RPMI7951 (cell line): ENCODE measurements at regions not wholly inside any gene's neighbourhood (a gene's known extent, or its start where the extent isn't known, plus 50 kb on each side); places are given as distances from the start of the nearest gene placed in this dataset.

ENCODE experiments used
- DNase-seq: peaks from one replicate; pipeline ENCODE4 v3.0.0-alpha.2; 2012; ENCODE audit warnings: low read depth

DNA sequence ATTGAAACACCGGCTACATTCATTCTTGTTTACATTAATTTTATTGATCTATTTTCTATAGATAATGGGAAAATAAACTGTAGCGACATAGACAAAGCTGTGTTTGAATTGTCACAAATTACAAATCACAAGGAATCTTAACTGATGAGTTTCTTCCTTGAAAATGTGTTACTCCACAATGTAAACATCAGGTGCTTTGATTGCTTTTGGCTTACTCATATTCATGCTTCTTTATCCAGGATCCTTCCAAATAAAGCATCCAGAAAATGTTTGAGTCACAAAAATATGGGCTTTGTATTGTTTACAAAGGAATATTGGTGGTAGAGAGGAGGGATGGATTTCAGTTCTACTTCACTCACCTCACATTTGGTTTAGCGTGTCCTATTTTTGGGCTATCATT is 64.0 kb downstream of the BMP2 start:
- DNase-seq: no peak

GRCh38 chr20:6832811-6833210 is 65.3 kb downstream of the BMP2 start:
- no peak for DNase-seq

DNA sequence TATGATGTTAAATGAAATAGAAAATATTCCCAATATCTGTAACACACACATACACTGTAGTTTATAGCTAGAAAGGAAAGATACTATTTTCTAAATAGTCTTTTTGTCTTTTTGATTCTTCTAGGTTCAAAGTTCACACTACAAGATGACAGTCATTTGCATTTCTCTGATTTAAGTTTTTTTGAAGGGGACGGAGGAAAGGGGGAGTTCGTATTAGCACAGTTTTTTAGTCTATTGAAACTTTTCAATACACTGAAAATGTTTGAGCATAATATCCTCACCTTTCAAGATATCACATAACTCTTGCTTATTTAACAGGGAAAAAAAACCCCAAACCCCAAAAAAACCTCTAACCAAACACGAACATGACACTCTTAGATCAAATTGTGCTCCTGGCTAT is 68.1 kb downstream of the BMP2 start:
- no peak for DNase-seq

- no peak for DNase-seq
Measured at GRCh38 chr20:6836821-6837374, 69.4 kb downstream of the BMP2 start.

- no peak for DNase-seq
Measured at GRCh38 chr20:6837730-6838129, 70.2 kb downstream of the BMP2 start.

DNA sequence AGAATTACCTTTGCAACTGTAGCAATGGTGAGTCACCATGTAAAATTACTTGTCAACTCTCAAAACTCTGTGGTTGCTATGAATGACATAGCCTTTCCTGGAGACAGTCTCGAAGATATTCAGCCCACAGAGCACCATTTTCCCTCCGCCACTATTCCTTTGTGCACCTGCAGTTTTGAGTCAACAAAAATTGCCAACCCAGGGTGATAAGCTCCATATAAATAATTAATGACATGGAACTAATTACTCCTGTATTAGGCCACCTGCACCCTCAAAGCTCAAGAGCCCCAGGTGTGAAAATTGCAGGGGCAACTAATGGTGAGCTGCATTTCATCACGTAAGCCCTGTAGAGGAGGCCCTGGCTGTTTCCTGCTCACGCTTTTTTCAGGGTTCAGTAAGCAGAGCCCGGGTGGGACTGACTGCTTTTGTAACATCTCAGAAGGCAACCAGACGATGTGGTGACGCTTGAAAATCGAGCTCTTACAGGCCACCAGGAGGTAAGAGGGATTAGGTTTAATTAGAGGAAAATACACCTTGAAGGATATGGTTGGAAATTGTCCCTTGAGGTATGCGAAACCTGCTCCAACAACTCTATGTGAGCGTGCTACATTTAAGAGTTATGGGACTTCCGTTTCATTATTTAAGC is 70.8 kb downstream of the BMP2 start:
- DNase-seq: no peak

- DNase-seq: no peak
Measured at GRCh38 chr20:6841128-6841527, 73.6 kb downstream of the BMP2 start.

DNA sequence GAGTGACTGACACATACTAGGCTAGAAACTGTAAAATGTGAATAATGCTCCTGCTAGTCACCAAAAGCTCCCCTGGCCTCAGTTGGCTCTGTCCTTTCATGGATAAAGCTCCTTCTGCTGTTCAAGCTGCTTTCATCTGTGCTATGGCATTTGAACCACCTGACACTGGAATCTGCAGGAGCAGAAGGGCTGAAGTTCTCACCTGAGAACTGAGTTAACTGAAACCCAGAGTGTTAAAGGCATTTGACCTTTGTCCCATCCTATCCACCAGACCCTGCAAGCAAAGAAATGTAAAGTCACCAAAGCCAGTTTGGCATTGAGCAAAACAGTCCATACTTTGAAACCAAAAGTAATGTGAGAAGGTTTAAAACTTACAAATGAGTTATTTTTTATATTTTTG is 77.7 kb downstream of the BMP2 start:
- DNase-seq: no peak

DNA sequence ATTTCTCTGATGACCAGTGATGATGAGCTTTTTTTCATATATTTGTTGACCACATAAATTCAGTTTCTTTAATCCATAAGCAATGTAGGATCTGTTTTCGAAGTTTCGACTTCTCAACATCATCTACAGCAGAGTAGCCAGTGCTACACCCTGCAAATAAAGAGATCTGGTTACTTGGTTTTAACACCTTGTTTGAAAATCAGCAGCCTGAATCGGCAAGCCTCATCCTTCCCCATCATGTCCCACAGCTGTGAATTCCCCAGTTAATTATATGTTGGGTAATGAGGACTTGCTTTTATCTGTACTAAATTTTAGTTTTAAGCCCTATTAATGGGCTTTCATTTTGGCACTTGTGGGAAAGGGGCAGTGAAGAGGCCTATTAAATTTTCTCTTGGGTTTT is 80.6 kb downstream of the BMP2 start:
- no peak for DNase-seq

GRCh38 chr20:6848992-6849391 is 81.5 kb downstream of the BMP2 start:
- DNase-seq: no peak

DNA sequence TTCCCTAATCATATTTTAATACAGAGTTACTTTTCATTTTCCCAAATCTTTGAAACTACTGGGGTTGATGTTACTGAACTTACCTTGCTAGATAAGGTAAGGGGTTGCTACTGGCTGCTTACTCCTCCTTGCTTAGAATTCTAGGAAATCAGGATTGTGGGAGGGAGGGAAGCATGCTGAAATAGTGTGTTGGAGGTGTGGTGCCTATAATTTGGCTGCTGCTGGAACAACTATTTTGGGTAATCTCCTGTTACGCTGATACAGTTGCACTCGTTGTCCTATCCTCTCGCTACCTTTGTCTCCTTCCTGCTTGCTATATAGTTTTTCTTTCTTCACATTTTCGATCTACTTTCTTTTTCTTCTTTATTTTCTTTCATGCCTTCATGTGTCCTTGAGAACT is 83.7 kb downstream of the BMP2 start:
- no peak for DNase-seq

DNA sequence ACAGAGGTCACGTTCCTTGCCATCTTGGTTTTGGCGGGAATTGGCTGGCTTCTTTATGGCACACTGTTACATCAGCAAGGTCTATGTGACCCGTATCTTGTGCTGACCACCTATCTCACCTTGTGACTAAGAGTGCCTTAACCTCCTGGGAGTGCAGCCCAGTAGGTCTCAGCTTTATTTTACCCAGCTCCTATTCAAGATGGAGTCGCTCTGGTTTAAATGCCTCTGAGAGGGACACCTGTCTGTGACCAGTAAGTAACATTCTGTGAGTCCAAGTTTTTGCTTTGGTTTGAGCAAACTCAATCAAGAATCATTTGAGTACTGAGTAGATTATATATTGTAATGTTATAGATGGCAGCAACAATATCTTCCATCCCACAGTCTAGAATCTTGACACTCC is 85.0 kb downstream of the BMP2 start:
- no peak for DNase-seq

- DNase-seq: no peak
Measured at GRCh38 chr20:6855104-6855503, 87.6 kb downstream of the BMP2 start.

- no peak for DNase-seq
Measured at GRCh38 chr20:6855796-6856195, 88.3 kb downstream of the BMP2 start.

GRCh38 chr20:6857927-6858326 is 90.4 kb downstream of the BMP2 start:
- no peak for DNase-seq

- no peak for DNase-seq
Measured at GRCh38 chr20:6863355-6863754, 95.9 kb downstream of the BMP2 start.

DNA sequence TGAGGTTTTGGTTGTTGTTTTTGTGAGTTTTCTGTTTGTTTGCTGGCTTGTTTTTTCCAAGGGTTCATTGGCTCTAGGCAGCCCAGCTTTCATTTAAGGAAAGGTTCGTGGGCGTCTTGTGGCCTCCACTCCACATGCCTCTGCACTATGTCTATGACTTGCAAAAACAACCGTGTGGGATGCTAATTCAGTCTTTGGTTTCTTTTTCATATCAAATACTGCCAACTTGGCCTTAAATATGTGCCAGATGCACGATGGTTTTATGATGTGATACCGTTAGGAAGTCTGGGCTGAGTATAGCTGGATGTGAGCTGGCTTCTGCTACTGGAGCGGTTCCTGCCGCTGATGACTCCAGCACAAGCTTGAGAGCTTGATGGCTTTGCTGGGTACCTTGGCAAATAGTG is 96.3 kb downstream of the BMP2 start:
- no peak for DNase-seq

DNA sequence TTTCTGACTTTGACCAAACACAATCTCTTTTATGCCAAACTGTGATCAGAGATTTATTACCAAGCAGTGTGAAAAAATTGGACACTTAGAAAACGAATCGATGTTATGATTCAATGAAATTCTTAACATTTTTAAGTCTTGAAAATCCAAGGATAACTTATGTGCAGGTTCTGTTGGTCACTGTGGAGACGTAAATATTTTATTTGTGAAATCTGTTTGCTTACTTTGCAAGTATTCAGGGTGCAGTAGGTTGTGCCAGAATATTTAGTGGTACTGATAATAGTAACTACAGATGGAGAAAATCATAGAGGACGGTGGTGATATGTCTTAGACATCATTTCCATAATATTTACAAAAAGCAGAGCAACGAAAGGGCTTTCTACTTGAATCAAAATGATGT is 97.3 kb downstream of the BMP2 start:
- DNase-seq: no peak

DNA sequence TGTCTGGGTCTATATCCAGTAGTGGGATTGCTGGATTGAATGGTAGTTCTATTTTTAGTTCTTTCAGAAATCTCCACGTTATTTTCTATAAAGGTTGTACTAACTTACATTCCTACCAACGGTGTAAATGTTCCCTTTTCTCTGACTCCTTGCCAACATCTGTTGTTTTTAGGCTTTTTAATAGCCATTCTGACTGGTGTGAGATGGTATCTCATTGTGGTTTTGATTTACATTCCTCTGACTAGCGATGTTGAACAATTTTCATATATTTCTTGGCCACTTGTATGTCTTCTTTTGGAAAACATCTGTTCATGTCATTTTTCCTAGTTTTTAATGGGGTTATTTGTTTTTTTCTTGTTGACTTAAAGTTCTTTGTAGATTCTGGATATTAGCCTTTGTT is 99.3 kb downstream of the BMP2 start:
- DNase-seq: peak; percentile 32

GRCh38 chr20:6868861-6869260 is 101.4 kb downstream of the BMP2 start:
- peak; percentile 4 for DNase-seq

- DNase-seq: no peak
Measured at GRCh38 chr20:6870559-6870958, 103.1 kb downstream of the BMP2 start.

DNA sequence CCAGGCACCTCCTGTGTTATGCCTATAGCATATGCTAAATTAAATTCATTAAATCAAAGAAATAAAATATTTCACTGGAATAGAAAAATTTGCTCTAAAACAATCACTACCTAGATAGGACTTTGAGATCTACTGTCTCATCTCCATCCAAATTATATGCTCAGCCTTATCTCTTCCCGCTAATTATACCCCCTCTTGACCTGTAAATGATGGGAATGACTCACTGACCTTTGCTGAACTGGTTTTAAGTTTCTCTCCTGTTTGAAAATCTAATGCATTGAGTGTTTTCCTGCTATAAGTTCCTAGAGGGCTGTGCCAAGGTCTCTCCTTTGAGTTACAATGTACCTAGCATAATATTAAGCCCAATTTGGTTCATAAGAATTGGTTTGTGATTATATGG is 110.1 kb downstream of the BMP2 start:
- DNase-seq: peak; percentile 8

DNA sequence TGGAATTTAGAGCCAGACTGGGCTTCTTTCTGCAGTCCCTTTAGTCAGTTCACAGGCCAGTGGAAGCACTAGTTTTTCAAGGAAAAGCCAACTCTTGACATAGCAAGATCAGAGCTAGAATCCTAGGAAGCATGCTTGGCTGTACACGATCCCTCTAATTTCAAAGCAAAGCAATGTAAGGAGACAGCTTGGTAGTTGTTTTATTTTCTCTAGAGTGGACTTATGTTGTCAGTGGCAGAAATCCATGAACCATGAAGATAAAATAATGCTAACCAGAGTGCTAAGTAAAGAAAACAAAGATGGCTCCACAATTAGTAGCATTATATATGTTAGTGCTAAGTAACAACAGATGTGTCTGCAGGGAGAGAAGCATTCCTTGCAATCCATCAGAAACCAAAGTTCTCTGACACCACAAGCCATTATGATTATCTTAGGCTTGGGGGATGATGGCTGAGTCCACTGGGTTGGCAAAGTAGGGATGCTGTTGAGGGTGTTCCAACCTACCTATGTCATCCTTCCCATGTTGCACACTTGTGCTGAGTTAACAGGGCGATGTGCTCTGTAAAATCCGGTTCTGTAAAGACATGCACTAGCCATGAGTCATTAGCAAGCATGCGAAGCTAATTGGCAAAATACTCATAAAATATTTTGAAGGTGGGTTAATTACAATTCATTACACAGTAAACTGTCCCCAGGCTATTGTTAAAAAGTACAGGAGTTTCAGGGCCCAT is 115.2 kb downstream of the BMP2 start:
- DNase-seq: peak; percentile 84

GRCh38 chr20:6884114-6884513 is 116.6 kb downstream of the BMP2 start:
- no peak for DNase-seq
